ENCODE measurements at regions not wholly inside any gene's neighbourhood (a gene's known extent, or its start where the extent isn't known, plus 50 kb on each side); places are given as distances from the start of the nearest gene placed in this dataset.

GRCh38 chr12:124230117-124230757, 64.7 kb upstream of the RFLNA start:
- Histone ChIP-seq H3K4me3 (ENCODE audit: low read depth, low read length, poor library complexity, severe bottlenecking) (no peak overlapping the region), H3K36me3 (ENCODE audit: insufficient read depth, low read length) (no peaks in the 10 kb centered on the region), H3K27me3 (ENCODE audit: insufficient read depth, low read length) (peaks cover 5% of the 10 kb centered on the region; the same call in 1 of the 2 replicates), H3K27ac (ENCODE audit: low read depth, low read length, poor library complexity, severe bottlenecking) (no peak overlapping the region), H3K4me2 (ENCODE audit: low read length) (no peak overlapping the region), H2AFZ (ENCODE audit: low read length) (no peak overlapping the region), H3K9me2 (ENCODE audit: low read depth, low read length) (no peaks in the 10 kb centered on the region), H3F3A (ENCODE audit: insufficient read depth, low read length) (no peaks in the 10 kb centered on the region), H3K4me1 (ENCODE audit: insufficient read depth, low read length, severe bottlenecking) (no peaks in the 10 kb centered on the region), H3K79me2 (ENCODE audit: insufficient read depth, low read length) (no peaks in the 10 kb centered on the region), H3K9ac (ENCODE audit: low read length) (no peak overlapping the region), H3K9me3 (ENCODE audit: low read length) (no peaks in the 10 kb centered on the region), H4K20me1 (ENCODE audit: insufficient read depth, low read length) (no peaks in the 10 kb centered on the region)
- no peak for TF ChIP-seq EZH2 (IDR thresholded peaks at IDR 0.05; ENCODE audit: borderline replicate concordance, low read length)
- TF ChIP-seq, protein P1, sequence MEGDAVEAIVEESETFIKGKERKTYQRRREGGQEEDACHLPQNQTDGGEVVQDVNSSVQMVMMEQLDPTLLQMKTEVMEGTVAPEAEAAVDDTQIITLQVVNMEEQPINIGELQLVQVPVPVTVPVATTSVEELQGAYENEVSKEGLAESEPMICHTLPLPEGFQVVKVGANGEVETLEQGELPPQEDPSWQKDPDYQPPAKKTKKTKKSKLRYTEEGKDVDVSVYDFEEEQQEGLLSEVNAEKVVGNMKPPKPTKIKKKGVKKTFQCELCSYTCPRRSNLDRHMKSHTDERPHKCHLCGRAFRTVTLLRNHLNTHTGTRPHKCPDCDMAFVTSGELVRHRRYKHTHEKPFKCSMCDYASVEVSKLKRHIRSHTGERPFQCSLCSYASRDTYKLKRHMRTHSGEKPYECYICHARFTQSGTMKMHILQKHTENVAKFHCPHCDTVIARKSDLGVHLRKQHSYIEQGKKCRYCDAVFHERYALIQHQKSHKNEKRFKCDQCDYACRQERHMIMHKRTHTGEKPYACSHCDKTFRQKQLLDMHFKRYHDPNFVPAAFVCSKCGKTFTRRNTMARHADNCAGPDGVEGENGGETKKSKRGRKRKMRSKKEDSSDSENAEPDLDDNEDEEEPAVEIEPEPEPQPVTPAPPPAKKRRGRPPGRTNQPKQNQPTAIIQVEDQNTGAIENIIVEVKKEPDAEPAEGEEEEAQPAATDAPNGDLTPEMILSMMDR (IDR thresholded peaks at IDR 0.05; ENCODE audit: low read length) = no peak

GRCh38 chr12:124230789-124231188, 64.1 kb upstream of the RFLNA start:
- H3K27me3 ChIP-seq (ENCODE audit: insufficient read depth, low read length) = peaks cover 5% of the 10 kb centered on the region; the same call in 1 of the 2 replicates
- H3K4me3 ChIP-seq (ENCODE audit: low read depth, low read length, poor library complexity, severe bottlenecking) = no peak overlapping the region
- H3K4me2 ChIP-seq (ENCODE audit: low read length) = no peak overlapping the region
- H3K9me3 ChIP-seq (ENCODE audit: low read length) = no peaks in the 10 kb centered on the region
- no peak overlapping the region for H2AFZ ChIP-seq (ENCODE audit: low read length)
- H3K9ac ChIP-seq (ENCODE audit: low read length) = no peak overlapping the region
- no peak for TF ChIP-seq EZH2 (IDR thresholded peaks at IDR 0.05; ENCODE audit: borderline replicate concordance, low read length)
- TF ChIP-seq, protein P1 (IDR thresholded peaks at IDR 0.05; ENCODE audit: low read length) = no peak
- H4K20me1 ChIP-seq (ENCODE audit: insufficient read depth, low read length) = no peaks in the 10 kb centered on the region
- no peaks in the 10 kb centered on the region for H3K4me1 ChIP-seq (ENCODE audit: insufficient read depth, low read length, severe bottlenecking)
- H3F3A ChIP-seq (ENCODE audit: insufficient read depth, low read length) = no peaks in the 10 kb centered on the region
- no peak overlapping the region for H3K27ac ChIP-seq (ENCODE audit: low read depth, low read length, poor library complexity, severe bottlenecking)
- H3K9me2 ChIP-seq (ENCODE audit: low read depth, low read length) = no peaks in the 10 kb centered on the region
- no peaks in the 10 kb centered on the region for H3K36me3 ChIP-seq (ENCODE audit: insufficient read depth, low read length)
- no peaks in the 10 kb centered on the region for H3K79me2 ChIP-seq (ENCODE audit: insufficient read depth, low read length)

- no peaks in the 10 kb centered on the region for H3K9me3 ChIP-seq (ENCODE audit: low read length)
- no peak overlapping the region for H3K27ac ChIP-seq (ENCODE audit: low read depth, low read length, poor library complexity, severe bottlenecking)
- H3K4me2 ChIP-seq (ENCODE audit: low read length) = no peak overlapping the region
- no peaks in the 10 kb centered on the region for H4K20me1 ChIP-seq (ENCODE audit: insufficient read depth, low read length)
- H2AFZ ChIP-seq (ENCODE audit: low read length) = no peak overlapping the region
- no peaks in the 10 kb centered on the region for H3K4me1 ChIP-seq (ENCODE audit: insufficient read depth, low read length, severe bottlenecking)
- H3K4me3 ChIP-seq (ENCODE audit: low read depth, low read length, poor library complexity, severe bottlenecking) = no peak overlapping the region
- H3K36me3 ChIP-seq (ENCODE audit: insufficient read depth, low read length) = no peaks in the 10 kb centered on the region
- no peaks in the 10 kb centered on the region for H3K79me2 ChIP-seq (ENCODE audit: insufficient read depth, low read length)
- TF ChIP-seq, protein P1 (IDR thresholded peaks at IDR 0.05; ENCODE audit: low read length) = no peak
- TF ChIP-seq EZH2 (IDR thresholded peaks at IDR 0.05; ENCODE audit: borderline replicate concordance, low read length) = no peak
- H3K9me2 ChIP-seq (ENCODE audit: low read depth, low read length) = no peaks in the 10 kb centered on the region
- H3F3A ChIP-seq (ENCODE audit: insufficient read depth, low read length) = no peaks in the 10 kb centered on the region
- H3K9ac ChIP-seq (ENCODE audit: low read length) = no peak overlapping the region
- H3K27me3 ChIP-seq (ENCODE audit: insufficient read depth, low read length) = 0 out of 2 replicates have a peak, but pooled peaks cover 3% of the 10 kb centered on the region
These were observed 62.8 kb upstream of the RFLNA start for GRCh38 chr12:124231980-124232653.
